ENCODE measurements at regions not wholly inside any gene's neighbourhood (a gene's known extent, or its start where the extent isn't known, plus 50 kb on each side); places are given as distances from the start of the nearest gene placed in this dataset.

DNA sequence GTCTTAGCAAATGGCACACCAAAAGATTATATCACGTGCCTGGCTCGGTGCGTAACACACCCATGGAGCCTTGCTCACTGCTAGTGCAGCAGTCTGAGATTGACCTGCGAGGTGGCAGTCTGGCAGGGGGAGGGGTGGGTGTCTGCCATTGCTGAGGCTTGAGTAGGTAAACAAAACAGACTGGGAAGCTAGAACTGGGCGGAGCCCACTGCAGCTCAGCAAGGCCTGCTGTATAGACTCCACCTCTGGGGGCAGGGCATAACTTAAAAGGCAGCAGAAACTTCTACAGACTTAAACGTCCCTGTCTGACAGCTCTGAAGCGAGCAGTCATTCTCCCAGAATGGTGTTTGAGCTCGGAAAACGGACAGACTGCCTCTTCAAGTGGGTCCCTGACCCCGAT is 55.9 kb upstream of the FSHR start:
- TF ChIP-seq, protein P1, sequence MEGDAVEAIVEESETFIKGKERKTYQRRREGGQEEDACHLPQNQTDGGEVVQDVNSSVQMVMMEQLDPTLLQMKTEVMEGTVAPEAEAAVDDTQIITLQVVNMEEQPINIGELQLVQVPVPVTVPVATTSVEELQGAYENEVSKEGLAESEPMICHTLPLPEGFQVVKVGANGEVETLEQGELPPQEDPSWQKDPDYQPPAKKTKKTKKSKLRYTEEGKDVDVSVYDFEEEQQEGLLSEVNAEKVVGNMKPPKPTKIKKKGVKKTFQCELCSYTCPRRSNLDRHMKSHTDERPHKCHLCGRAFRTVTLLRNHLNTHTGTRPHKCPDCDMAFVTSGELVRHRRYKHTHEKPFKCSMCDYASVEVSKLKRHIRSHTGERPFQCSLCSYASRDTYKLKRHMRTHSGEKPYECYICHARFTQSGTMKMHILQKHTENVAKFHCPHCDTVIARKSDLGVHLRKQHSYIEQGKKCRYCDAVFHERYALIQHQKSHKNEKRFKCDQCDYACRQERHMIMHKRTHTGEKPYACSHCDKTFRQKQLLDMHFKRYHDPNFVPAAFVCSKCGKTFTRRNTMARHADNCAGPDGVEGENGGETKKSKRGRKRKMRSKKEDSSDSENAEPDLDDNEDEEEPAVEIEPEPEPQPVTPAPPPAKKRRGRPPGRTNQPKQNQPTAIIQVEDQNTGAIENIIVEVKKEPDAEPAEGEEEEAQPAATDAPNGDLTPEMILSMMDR (IDR thresholded peaks at IDR 0.05) = no peak
- no peaks in the 10 kb centered on the region for H3K4me1 ChIP-seq (ENCODE audit: control insufficient read depth in 1 of 2, insufficient read depth in 2 of 2, low read length in 2 of 2)
- no peaks in the 10 kb centered on the region for H3K27me3 Mint-ChIP-seq (ENCODE audit: low read depth in 3 of 3)
- H3K9me3 ChIP-seq (replicated peaks in 1 of 2; ENCODE audit: control insufficient read depth in 1 of 2, insufficient read depth in 1 of 2, low read length in 2 of 2) = peaks cover 0 to 6% of the 10 kb centered on the region in 2 donors
- no peak overlapping the region for H3K4me3 ChIP-seq (replicated peaks in 1 of 3; ENCODE audit: low read depth in 2 of 3, low read length in 3 of 3)
- no peak for DNase-seq
- H3K36me3 Mint-ChIP-seq = no peaks in the 10 kb centered on the region
- H3K27me3 ChIP-seq (ENCODE audit: control insufficient read depth in 2 of 2, insufficient read depth in 2 of 2, low read length in 2 of 2) = no peaks in the 10 kb centered on the region
- no peak overlapping the region for H3K27ac ChIP-seq (ENCODE audit: low read depth in 1 of 2, low read length in 2 of 2)
- no peaks in the 10 kb centered on the region for H3K36me3 ChIP-seq (replicated peaks in 1 of 2; ENCODE audit: control insufficient read depth in 1 of 2, insufficient read depth in 2 of 2, low read length in 2 of 2)
- intact Hi-C loops (cut with micrococcal nuclease) = no loop called here
- no peak overlapping the region for H3K4me3 Mint-ChIP-seq
- H3K9ac ChIP-seq (ENCODE audit: insufficient read depth, low read length, poor library complexity, severe bottlenecking) = no peak overlapping the region
- no peaks in the 10 kb centered on the region for H4K20me1 ChIP-seq (ENCODE audit: insufficient read depth, low read length)
- H3K4me2 ChIP-seq (replicated peaks; ENCODE audit: extremely low read depth, low read length, poor library complexity, severe bottlenecking) = no peak overlapping the region
- no peak overlapping the region for H2AFZ ChIP-seq (ENCODE audit: insufficient read depth, low read depth, low read length, poor library complexity, severe bottlenecking)
- H3K9me3 Mint-ChIP-seq = peaks cover 0 to 16% (median 2%) of the 10 kb centered on the region in 7 donors
- no peak overlapping the region for H3K27ac Mint-ChIP-seq
- no peaks in the 10 kb centered on the region for H3K4me1 Mint-ChIP-seq
- H3K79me2 ChIP-seq (ENCODE audit: insufficient read depth, low read length) = no peaks in the 10 kb centered on the region
- WGBS (ENCODE audit: insufficient coverage) = 86% methylated on average over 10 of the region's 10 CpGs

DNA sequence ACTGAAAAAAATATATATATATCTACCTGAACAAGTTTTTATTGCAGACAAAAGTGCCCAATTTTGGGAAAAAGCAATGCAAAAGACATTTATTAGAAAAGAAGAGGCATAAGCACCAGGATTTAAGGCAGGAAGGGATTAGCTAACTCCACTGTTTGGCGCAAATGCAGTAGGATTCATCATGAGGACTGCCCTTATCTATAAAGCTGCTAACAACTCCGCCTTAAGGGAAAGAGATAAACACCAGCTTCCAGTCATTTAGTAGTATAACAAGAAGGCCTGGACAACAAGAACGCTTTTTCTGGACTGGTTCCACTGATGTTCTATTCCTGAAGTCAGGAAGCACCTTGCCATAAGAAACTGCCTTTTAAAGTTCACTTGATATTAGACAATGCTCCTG is 52.9 kb upstream of the FSHR start:
- Histone ChIP-seq H3K9me3 (replicated peaks in 1 of 2; ENCODE audit: control insufficient read depth in 1 of 2, insufficient read depth in 1 of 2, low read length in 2 of 2) (peaks cover 0 to 6% of the 10 kb centered on the region in 2 donors), H3K9ac (ENCODE audit: insufficient read depth, low read length, poor library complexity, severe bottlenecking) (no peak overlapping the region), H3K79me2 (ENCODE audit: insufficient read depth, low read length) (no peaks in the 10 kb centered on the region), H2AFZ (ENCODE audit: insufficient read depth, low read depth, low read length, poor library complexity, severe bottlenecking) (no peak overlapping the region), H3K36me3 (replicated peaks in 1 of 2; ENCODE audit: control insufficient read depth in 1 of 2, insufficient read depth in 2 of 2, low read length in 2 of 2) (no peaks in the 10 kb centered on the region), H3K4me1 (ENCODE audit: control insufficient read depth in 1 of 2, insufficient read depth in 2 of 2, low read length in 2 of 2) (no peaks in the 10 kb centered on the region), H4K20me1 (ENCODE audit: insufficient read depth, low read length) (no peaks in the 10 kb centered on the region), H3K27me3 (ENCODE audit: control insufficient read depth in 2 of 2, insufficient read depth in 2 of 2, low read length in 2 of 2) (no peaks in the 10 kb centered on the region), H3K4me3 (replicated peaks in 1 of 3; ENCODE audit: low read depth in 2 of 3, low read length in 3 of 3) (no peak overlapping the region), H3K4me2 (replicated peaks; ENCODE audit: extremely low read depth, low read length, poor library complexity, severe bottlenecking) (no peak overlapping the region), H3K27ac (ENCODE audit: low read depth in 1 of 2, low read length in 2 of 2) (no peak overlapping the region)
- Mint-ChIP-seq H3K36me3 (no peaks in the 10 kb centered on the region), H3K27me3 (ENCODE audit: low read depth in 3 of 3) (no peaks in the 10 kb centered on the region), H3K4me3 (no peak overlapping the region), H3K4me1 (no peaks in the 10 kb centered on the region), H3K27ac (no peak overlapping the region), H3K9me3 (peaks cover 0 to 10% (median 2%) of the 10 kb centered on the region in 7 donors)
- WGBS (ENCODE audit: insufficient coverage) = 93% methylated on average over 2 of the region's 3 CpGs
- intact Hi-C loops (cut with micrococcal nuclease) = no loop called here
- TF ChIP-seq, protein P1 (IDR thresholded peaks at IDR 0.05) = no peak
- no peak for DNase-seq

Small RNAs in the stretch of these regions (small RNA-seq; reads per million reads assigned to genes)
- gene RNU6-439P (ENCODE audit: insufficient read length, low read depth) = 0.71 reads per million

Data from CD14-positive monocyte (primary cell).